A549 (cell line): ENCODE measurements at regions not wholly inside any gene's neighbourhood (a gene's known extent, or its start where the extent isn't known, plus 50 kb on each side); places are given as distances from the start of the nearest gene placed in this dataset.

Source experiments
- ATAC-seq, 2 experiments: fragments of 200-7000 bp in 1 of 2; fragments of >200 bp in 1 of 2; cut with Nextera tagmentation in 1 of 2; cut with Tn5 transposase in 1 of 2; 3 replicates each; pipeline versions ENCODE4 v1.8.0 to v1.9.1; 2018 to 2020; ENCODE audit warnings: mild to moderate bottlenecking in 1 of 2, moderate library complexity in 1 of 2
- CTCF ChIA-PET: fragments of 300-600 bp; sonication (Branson Sonifier 250); formaldehyde crosslinking; extraction: SDS; loops from one replicate; lab custom pipeline; 2021; ENCODE audit warnings: antibody characterized with exemption, inconsistent platforms; lab: Yijun Ruan, JAX
- POLR2A ChIA-PET: fragments of 350-600 bp; formaldehyde crosslinking; extraction: SDS; loops from one replicate; lab custom pipeline; 2021; ENCODE audit warnings: antibody characterized with exemption, inconsistent platforms; lab: Yijun Ruan, JAX
- DNase-seq, 2 experiments: peaks; one replicate each; pipeline versions ENCODE4 v3.0.0 to v3.0.0-alpha.2; 2011 to 2016; ENCODE audit warnings: low read depth in 1 of 2, low spot score in 1 of 2
- FAIRE-seq: peaks from 2 replicates; lab custom pipeline; 2011; peaks lifted over from hg19 to GRCh38; lab: Jason Lieb, UNC
- H3K27ac ChIP-seq, 2 experiments: fragments of >200 bp; sonication (Bioruptor Twin); formaldehyde crosslinking; 3 replicates each; pipeline ENCODE4 v1.5.1; 2016 to 2017
- H3K4me1 ChIP-seq: fragments of >200 bp; sonication (Bioruptor Twin); formaldehyde crosslinking; 3 replicates; pipeline ENCODE4 v1.6.1; 2016
- H3K4me2 ChIP-seq: fragments of >200 bp; sonication (Bioruptor Twin); formaldehyde crosslinking; 3 replicates; pipeline ENCODE4 v1.6.1; 2016
- H3K4me3 ChIP-seq: fragments of >200 bp; sonication (Bioruptor Twin); formaldehyde crosslinking; 3 replicates; pipeline ENCODE4 v1.5.1; 2016
- H3K9me3 ChIP-seq: fragments of >200 bp; sonication (Bioruptor Twin); formaldehyde crosslinking; 3 replicates; pipeline ENCODE4 v1.6.1; 2016
- CBX2 ChIP-seq: fragments of 200-600 bp; sonication (generic); IDR thresholded peaks from 2 replicates; pipeline ENCODE4 v1.6.1; 2016; ENCODE audit warnings: low read depth, mild to moderate bottlenecking, borderline replicate concordance
- CEBPB ChIP-seq, 2 experiments: fragments of >200 bp in 1 of 2; sonication (Bioruptor Twin) in 1 of 2; formaldehyde crosslinking in 1 of 2; IDR thresholded peaks; 2 replicates each; pipeline ENCODE4 v1.6.1; 2012 to 2016
- CTCF ChIP-seq: fragments of >200 bp; sonication (Bioruptor Twin); formaldehyde crosslinking; IDR thresholded peaks from 3 replicates; pipeline ENCODE4 v1.5.1; 2016
- E2F6 ChIP-seq: IDR thresholded peaks from 2 replicates; pipeline ENCODE4 v1.6.1; 2012; ENCODE audit warnings: low read depth, borderline replicate concordance
- EHMT2 ChIP-seq: fragments of 200-600 bp; sonication (generic); IDR thresholded peaks from 2 replicates; pipeline ENCODE4 v1.6.1; 2016; ENCODE audit warnings: antibody characterized with exemption, low read depth, mild to moderate bottlenecking, moderate library complexity
- ELK1 ChIP-seq: fragments of 150-350 bp; IDR thresholded peaks from 2 replicates; pipeline ENCODE4 v1.6.1; 2014; ENCODE audit warnings: low read depth, mild to moderate bottlenecking, low read length
- HDAC2 ChIP-seq: fragments of 200-600 bp; sonication (generic); IDR thresholded peaks from 2 replicates; pipeline ENCODE4 v1.6.1; 2016
- HOXA7 ChIP-seq: fragments of 250-450 bp; sonication (Bioruptor Pico); IDR thresholded peaks from 2 replicates; pipeline ENCODE4 v1.5.0; 2020; ENCODE audit warnings: mild to moderate bottlenecking, moderate library complexity
- JUN ChIP-seq, 2 experiments: fragments of >200 bp; sonication (Bioruptor Twin); formaldehyde crosslinking; IDR thresholded peaks; 2 replicates in 1 of 2; 3 replicates in 1 of 2; pipeline ENCODE4 v1.6.1; 2016 to 2017
- JUNB ChIP-seq: fragments of >200 bp; sonication (Bioruptor Twin); formaldehyde crosslinking; IDR thresholded peaks from 2 replicates; pipeline ENCODE4 v1.6.1; 2016
- MAFK ChIP-seq: fragments of 450-650 bp; IDR thresholded peaks from 2 replicates; pipeline ENCODE4 v1.6.1; 2014; ENCODE audit not compliant: partially characterized antibody
- MAZ ChIP-seq: fragments of 150-350 bp; IDR thresholded peaks from 2 replicates; pipeline ENCODE4 v1.6.1; 2014; ENCODE audit warnings: antibody characterized with exemption, low read depth, low read length, borderline replicate concordance
- NR3C1 ChIP-seq: fragments of >200 bp; sonication (Bioruptor Twin); formaldehyde crosslinking; IDR thresholded peaks from 3 replicates; pipeline ENCODE4 v1.6.1; 2017
- PBX3 ChIP-seq: IDR thresholded peaks from 2 replicates; pipeline ENCODE4 v1.6.1; 2012
- PHF8 ChIP-seq: fragments of 200-600 bp; sonication (generic); IDR thresholded peaks from 2 replicates; pipeline ENCODE4 v1.6.1; 2016; ENCODE audit warnings: low read depth, mild to moderate bottlenecking, antibody characterized with exemption, moderate library complexity, borderline replicate concordance
- RAD21 ChIP-seq, 2 experiments: fragments of >200 bp in 1 of 2; sonication (Bioruptor Twin) in 1 of 2; formaldehyde crosslinking in 1 of 2; IDR thresholded peaks in 1 of 2; conservative IDR thresholded peaks in 1 of 2; 2 replicates in 1 of 2; 3 replicates in 1 of 2; pipeline ENCODE4 v1.6.1; 2012 to 2018; ENCODE audit warnings: inconsistent platforms in 1 of 2
- RARB ChIP-seq: fragments of 250-450 bp; sonication (Bioruptor Pico); IDR thresholded peaks from 2 replicates; pipeline ENCODE4 v1.8.0; 2021; ENCODE audit warnings: mild to moderate bottlenecking, moderate library complexity
- RCOR1 ChIP-seq: fragments of 150-350 bp; IDR thresholded peaks from 2 replicates; pipeline ENCODE4 v1.6.1; 2014; ENCODE audit warnings: antibody characterized with exemption, low read length, low read depth
- TFCP2L1 ChIP-seq: fragments of 250-450 bp; sonication (Bioruptor Pico); IDR thresholded peaks from 2 replicates; pipeline ENCODE4 v1.5.0; 2021; ENCODE audit warnings: mild to moderate bottlenecking
- TP53 ChIP-seq: fragments of 250-450 bp; sonication (Bioruptor Pico); IDR thresholded peaks from 2 replicates; pipeline ENCODE4 v1.5.0; 2021; ENCODE audit warnings: mild to moderate bottlenecking, moderate library complexity
- USF2 ChIP-seq: fragments of 450-650 bp; IDR thresholded peaks from 2 replicates; pipeline ENCODE4 v1.6.1; 2014; ENCODE audit warnings: antibody characterized with exemption
- ZSCAN20 ChIP-seq: fragments of 250-450 bp; sonication (Bioruptor Pico); IDR thresholded peaks from 2 replicates; pipeline ENCODE4 v1.8.0; 2022; ENCODE audit warnings: mild to moderate bottlenecking, moderate library complexity
- WGBS: methylation state at CpG from one replicate; pipeline ENCODE4 v1.1.6; 2017; ENCODE audit errors: missing lambda C conversion rate; 5-methylcytosine and 5-hydroxymethylcytosine counted together

GRCh38 chr21:20020026-20020425, 978.2 kb upstream of the NCAM2 start (continued):
- TF ChIP-seq CTCF (no peak), HOXA7 (CRISPR knock-in tag) (no peak)
- TF ChIP-seq, all 56 proteins: peak for 0

GRCh38 chr21:20023193-20023592, 975.0 kb upstream of the NCAM2 start:
- ChIA-PET CTCF (no interaction called here), POLR2A (no interaction called here)
- Histone ChIP-seq H3K9me3 (no peaks in the 10 kb centered on the region), H3K27ac (no peak overlapping the region), H3K4me1 (no peaks in the 10 kb centered on the region), H3K4me3 (no peak overlapping the region), H3K4me2 (no peak overlapping the region)
- no peak for ATAC-seq
- no peak for DNase-seq
- WGBS, result 4% methylated on average over 2 of the region's 2 CpGs
- FAIRE-seq, result no peak
- TF ChIP-seq TFCP2L1, result no peak

- FAIRE-seq, result no peak
- H3K27ac ChIP-seq, result no peak overlapping the region
- no peaks in the 10 kb centered on the region for H3K4me1 ChIP-seq
- no peaks in the 10 kb centered on the region for H3K9me3 ChIP-seq
- TF ChIP-seq JUN (IDR thresholded peaks at IDR 0.05) (no peak), ZSCAN20 (no peak), PHF8 (no peak), MAZ (no peak), TP53 (CRISPR knock-in tag) (no peak), NR3C1 (no peak), MAFK (no peak), EHMT2 (no peak), USF2 (no peak), CEBPB (IDR thresholded peaks at IDR 0.05) (no peak), RAD21 (conservative IDR thresholded peaks at IDR 0.05 in 1 of 2, IDR thresholded peaks at IDR 0.05 in 1 of 2) (no peak), HOXA7 (CRISPR knock-in tag) (no peak), CBX2 (no peak), ELK1 (no peak), JUNB (no peak), HDAC2 (no peak), RARB (CRISPR knock-in tag) (no peak), RCOR1 (no peak), PBX3 (no peak), E2F6 (no peak)
- H3K4me2 ChIP-seq, result no peak overlapping the region
- ChIA-PET POLR2A (no interaction called here), CTCF (no interaction called here)
- 11% methylated on average over 7 of the region's 7 CpGs for WGBS
- no peak for DNase-seq
- ATAC-seq, result no peak
- no peak overlapping the region for H3K4me3 ChIP-seq
These were observed 973.5 kb upstream of the NCAM2 start for GRCh38 chr21:20024741-20025140.
